ENCODE measurements at regions not wholly inside any gene's neighbourhood (a gene's known extent, or its start where the extent isn't known, plus 50 kb on each side); places are given as distances from the start of the nearest gene placed in this dataset.
"Not testable (repeated sequence)": the region's sequence is repeated elsewhere in the genome, so short reads cannot be mapped to it uniquely, and the experiment has no call there.

DNA sequence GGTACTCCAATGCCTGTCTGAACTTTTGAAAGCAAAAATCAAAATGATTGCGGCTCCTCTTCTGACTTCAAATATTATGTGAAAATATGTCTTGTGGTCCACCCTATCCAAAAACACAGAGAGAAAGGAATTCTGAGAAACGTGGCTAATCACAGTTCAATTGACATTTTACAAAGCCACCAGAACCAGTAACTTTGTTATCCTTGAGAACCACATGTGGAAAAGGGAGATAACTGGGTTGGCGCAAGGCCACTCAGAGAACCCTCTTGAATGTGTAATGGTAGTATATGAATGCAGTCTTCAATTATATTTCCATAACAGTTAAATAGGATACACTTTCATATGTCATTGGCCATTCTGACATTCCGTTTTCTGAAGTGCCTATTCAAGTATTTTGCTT, 1030.0 kb upstream of the TMPRSS15 start:
- no peak for DNase-seq

- no peak for DNase-seq
These were observed 1037.4 kb upstream of the TMPRSS15 start for GRCh38 chr21:19440792-19441655.

GRCh38 chr21:19458295-19458694, 1054.7 kb upstream of the TMPRSS15 start:
- no peak for DNase-seq

DNA sequence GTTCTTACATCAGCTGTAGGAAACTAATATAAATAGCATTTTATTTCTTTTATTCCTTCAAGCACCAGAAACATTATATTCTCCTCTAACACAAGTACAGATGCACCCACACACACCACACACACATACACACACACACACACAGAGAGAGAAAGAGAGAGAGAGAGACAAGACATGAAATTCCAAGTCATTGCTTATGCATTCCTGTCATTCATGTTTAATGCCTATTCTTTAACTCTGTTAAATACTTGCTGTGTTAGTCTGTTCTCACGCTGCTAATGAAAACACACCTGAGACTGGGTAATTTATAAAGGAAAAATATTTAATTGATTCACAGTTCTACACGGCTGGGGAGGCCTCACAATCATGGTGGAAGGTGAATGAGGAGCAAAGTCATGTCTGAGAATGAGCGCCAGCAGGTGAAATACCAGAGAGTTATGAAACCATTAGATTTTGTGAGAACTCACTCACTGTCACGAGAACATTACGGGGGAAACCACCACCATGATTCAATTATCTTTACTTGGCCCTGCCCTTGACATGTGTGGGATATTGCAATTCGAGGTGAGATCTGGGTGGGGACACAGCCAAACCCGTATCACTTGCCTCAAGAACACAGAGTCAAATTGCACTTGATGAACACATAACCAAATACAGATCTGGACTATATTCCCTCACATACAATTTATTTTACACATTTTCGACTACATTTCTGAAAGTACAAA, 1058.1 kb upstream of the TMPRSS15 start:
- DNase-seq = peak; percentile 42

- no peak for DNase-seq
These were observed 1060.4 kb upstream of the TMPRSS15 start for GRCh38 chr21:19463966-19464365.

DNA sequence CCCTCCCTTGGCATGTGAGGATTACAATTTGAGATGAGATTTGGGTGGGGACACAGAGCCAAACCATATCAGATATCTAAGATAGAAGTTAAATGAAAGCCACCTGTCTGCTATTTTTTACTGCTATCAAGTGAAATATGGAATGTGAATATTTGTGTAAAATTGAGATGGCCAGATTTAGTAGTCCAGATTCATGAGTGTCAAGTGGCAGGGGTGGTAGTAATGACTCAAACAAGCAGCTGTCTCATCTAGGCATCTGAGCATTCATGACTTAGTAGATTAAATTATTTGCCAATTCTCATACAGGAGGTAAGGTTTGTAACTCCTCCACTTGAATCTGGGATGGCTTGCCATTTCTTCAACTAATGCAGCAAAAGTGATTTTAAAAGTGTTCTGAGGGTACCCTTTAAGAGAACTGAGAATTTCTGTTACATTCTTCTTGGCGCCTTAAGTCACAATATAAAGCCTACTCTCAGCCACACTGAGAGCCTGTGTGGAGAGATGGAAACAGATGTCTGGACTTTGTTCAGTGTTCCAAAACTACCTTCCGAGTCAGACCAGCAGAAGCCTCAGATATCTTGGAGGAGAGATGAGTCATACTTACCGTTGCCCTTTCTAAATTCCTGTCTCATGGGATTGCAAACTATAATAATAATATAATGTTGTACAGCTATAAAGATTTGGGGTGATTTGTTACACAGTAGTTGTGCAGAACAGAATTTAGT, 1065.6 kb upstream of the TMPRSS15 start:
- DNase-seq = no peak

DNA sequence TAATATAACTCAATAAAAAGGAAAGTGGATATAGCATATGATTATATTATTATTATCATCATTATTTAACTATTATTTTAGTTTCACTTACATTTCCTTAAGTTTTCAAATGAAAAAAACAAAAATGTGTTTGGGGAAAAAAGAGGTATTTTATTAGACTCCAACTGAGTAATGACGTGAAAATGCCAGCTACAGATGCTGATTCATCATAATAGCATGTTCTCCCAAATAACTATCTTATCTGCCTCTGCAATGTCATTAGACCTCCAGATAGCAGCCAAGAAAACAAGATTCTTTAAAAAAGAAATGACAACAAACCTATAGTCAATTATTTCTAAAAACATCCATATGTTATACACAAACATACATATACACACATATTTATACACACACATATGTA, 1071.9 kb upstream of the TMPRSS15 start:
- DNase-seq = no peak

GRCh38 chr21:19489930-19490329, 1086.3 kb upstream of the TMPRSS15 start:
- DNase-seq = no peak

GRCh38 chr21:19490481-19490880, 1086.9 kb upstream of the TMPRSS15 start:
- DNase-seq = no peak

DNA sequence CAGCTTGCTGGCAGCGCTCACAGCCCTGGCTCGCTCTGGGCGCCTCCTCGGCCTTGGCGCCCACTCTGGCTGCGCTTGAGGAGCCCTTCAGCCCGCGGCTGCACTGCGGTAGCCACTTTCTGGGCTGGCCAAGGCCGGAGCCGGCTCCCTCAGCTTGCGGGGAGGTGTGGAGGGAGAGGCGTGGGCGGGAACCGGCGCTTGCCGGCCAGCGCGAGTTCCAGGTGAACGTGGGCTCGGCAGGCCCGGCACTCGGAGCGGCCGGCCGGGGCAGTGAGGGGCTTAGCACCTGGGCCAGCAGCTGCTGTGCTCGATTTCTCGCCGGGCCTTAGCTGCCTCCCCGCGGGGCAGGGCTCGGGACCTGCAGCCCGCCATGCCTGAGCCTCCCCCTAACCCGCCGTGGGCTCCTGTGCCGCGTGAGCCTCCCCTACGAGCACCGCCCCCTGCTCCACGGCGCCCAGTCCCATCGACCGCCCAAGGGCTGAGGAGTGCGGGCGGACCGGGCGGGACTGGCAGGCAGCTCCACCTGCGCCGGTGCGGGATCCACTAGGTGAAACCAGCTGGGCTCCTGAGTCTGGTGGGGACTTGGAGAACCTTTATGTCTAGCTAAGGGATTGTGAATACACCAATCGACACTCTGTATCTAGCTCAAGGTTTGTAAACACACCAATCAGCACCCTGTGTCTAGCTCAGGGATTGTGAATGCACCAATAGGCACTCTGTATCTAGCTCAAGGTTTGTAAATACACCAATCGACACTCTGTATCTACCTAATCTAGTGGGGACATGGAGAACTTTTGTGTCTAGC, 1090.1 kb upstream of the TMPRSS15 start:
- DNase-seq = not testable (repeated sequence)

DNA sequence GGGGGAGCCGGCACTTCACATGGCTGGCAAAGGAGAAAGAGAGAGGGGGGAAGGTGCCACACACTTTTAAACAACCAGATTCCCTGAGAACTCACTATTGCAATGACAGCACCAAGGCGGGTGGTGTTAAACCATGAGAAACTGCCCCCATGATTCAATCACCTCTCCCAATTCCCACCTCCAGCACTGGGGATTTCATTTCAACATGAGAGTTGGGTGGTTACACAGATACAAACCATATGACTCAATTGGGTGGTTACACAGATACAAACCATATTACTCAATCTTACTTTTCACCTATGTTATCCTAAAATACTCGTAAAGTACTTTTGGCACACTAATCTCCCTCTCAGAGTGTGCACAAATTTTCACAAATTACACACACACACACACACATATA, 1097.5 kb upstream of the TMPRSS15 start:
- no peak for DNase-seq

- no peak for DNase-seq
These were observed 1104.2 kb upstream of the TMPRSS15 start for GRCh38 chr21:19507682-19508260.

DNA sequence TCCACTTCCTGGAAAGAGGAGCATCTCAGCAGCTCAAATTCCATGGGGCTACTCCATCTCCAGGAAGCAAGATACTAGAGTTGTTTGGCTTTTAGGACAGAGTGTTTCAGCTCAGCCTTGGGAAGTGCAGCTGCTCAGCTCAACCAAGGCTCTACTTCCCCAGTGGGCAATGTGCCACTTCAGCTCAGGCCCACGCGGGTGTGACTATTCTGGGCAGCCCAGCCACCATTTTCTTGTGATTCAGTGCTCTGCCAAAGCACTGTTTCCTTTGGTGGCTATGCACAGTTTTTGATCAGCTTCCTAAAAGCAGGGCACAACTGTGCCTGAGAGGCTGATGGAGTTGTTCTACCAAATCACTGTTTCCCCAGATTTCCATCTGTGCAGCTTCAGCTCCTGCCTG, 1104.9 kb upstream of the TMPRSS15 start:
- no peak for DNase-seq

- DNase-seq = no peak
These were observed 1105.3 kb upstream of the TMPRSS15 start for GRCh38 chr21:19508844-19509243.

DNA sequence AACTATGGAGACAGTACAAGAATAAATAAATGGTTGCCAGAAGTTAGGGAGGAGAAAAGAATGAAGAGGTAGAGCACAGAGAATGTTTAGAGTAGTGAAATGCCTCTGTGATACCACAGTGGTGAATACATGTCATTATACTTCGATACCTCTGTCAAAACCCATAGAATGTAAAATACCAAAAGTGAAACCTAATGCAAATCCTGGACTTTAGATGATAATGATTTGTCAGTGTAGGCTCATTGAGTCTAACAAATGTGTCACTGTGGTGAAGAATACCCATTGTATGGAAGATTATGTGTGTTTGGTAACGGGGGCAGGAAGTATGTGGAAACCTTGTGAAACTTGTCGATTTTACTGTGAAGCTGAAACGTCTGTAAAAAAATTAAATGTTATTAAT, 1106.5 kb upstream of the TMPRSS15 start:
- DNase-seq = no peak

DNA sequence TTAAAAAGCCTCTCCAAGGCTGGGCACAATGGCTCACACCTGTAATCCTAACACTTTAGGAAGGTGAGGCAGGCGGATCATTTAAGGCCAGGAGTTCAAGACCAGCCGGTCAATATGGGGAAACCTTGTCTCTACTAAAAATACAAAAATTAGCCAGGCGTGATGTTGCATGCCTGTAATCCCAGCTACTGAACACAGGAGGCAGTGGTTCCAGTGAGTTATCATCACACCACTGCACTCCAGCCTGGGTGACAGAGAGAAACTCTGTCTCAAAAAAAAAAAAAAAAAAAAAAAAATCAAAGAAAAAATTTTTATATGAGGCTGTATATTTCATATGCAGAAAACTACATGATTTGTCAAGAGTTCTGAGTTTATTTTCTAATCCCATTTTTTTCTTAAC, 1107.1 kb upstream of the TMPRSS15 start:
- DNase-seq = no peak

- no peak for DNase-seq
These were observed 1118.8 kb upstream of the TMPRSS15 start for GRCh38 chr21:19522381-19522780.

GRCh38 chr21:19523061-19523460, 1119.5 kb upstream of the TMPRSS15 start:
- DNase-seq = no peak

DNA sequence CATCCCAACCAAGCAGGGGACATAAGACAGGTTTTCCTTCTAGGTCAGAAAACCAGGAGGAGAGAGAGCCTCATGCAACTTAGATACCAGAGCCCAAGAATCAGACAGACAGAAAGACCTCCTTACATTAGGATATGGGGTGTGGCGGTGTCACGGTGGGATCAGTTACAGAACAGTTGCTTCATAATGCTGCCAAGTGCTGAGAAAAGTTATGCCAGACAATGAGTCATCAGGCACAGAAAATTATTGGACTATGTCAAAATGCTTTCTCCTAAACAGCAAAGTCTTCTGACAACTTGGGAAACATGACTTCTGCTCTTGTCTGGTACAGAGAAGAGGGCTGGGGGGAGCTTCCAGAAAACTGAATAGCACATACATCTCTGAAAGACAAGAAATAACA, 1120.2 kb upstream of the TMPRSS15 start:
- no peak for DNase-seq

GRCh38 chr21:19529031-19529430, 1125.4 kb upstream of the TMPRSS15 start:
- no peak for DNase-seq

- DNase-seq = no peak
These were observed 1131.8 kb upstream of the TMPRSS15 start for GRCh38 chr21:19535356-19535755.

DNA sequence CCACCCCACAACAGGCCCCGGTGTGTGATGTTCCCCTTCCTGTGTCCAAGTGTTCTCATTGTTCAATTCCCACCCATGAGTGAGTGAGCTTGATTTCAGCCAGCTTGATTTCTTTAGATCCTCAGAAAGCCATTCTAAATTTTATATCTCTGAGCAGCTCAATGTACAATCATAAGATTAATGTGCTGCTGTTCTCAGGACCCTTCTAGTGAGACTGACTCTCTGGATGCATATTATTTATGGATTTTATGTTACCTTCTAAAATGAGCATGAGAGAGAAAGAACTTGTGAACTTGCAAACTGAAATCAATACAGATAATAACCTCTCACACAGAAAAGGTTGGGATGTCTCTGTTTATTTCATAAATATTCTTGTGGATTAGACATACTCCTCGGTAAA, 1133.5 kb upstream of the TMPRSS15 start:
- no peak for DNase-seq
